Loucy (cell line): ENCODE measurements at regions not wholly inside any gene's neighbourhood (a gene's known extent, or its start where the extent isn't known, plus 50 kb on each side); places are given as distances from the start of the nearest gene placed in this dataset.

ENCODE experiments used
- CTCF ChIP-seq: fragments of 200-600 bp; sonication (generic); conservative IDR thresholded peaks from 2 replicates; pipeline ENCODE4 v1.5.1; 2014; ENCODE audit warnings: mild to moderate bottlenecking, antibody characterized with exemption, low read length
- EZH2phosphoT487 ChIP-seq: fragments of 200-600 bp; IDR thresholded peaks from 2 replicates; pipeline ENCODE4 v1.6.1; 2018; ENCODE audit warnings: antibody characterized with exemption, mild to moderate bottlenecking, moderate library complexity, borderline replicate concordance

- TF ChIP-seq CTCF (no peak), EZH2phosphoT487 (no peak)
Measured at GRCh38 chr3:75235631-75236030, 428.5 kb upstream of the FRG2C start.
